ENCODE measurements at regions not wholly inside any gene's neighbourhood (a gene's known extent, or its start where the extent isn't known, plus 50 kb on each side); places are given as distances from the start of the nearest gene placed in this dataset.

DNA sequence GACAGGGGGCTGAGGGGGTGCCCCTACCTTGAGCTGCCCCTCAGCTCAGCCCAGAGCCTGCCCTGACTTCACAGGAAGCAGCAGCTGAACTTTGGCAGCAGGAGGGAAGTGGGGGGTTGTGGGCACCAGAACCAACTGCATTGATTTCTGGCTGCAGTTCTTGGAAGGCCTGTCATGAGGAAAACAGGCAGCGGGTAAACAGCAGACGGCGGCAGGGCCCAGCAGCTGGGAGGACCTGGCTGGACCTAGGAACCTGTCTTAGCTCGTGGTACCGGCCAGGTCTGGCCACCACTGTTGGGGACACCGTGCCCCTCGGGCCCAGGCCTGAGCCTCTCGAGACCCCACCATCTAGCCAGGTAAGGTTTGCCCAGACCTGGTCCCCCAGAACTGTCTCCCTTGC lies 154.2 kb upstream of the MYL2 start:
- no peak for ATAC-seq
- no peaks in the 10 kb centered on the region for H3K27me3 ChIP-seq (ENCODE audit: insufficient read depth, low read length)
- no peak for DNase-seq (ENCODE audit: low read depth, low spot score)
- no peaks in the 10 kb centered on the region for H3K79me2 ChIP-seq (ENCODE audit: insufficient read depth, low read length)
- BruUV-seq (replicated peaks), result no TSS peak
- no peak overlapping the region for H3K4me2 ChIP-seq (ENCODE audit: low read length)
- H3K4me3 ChIP-seq (replicated peaks in 1 of 2; ENCODE audit: low read depth in 1 of 2, low read length in 2 of 2), result no peak overlapping the region
- H3K9ac ChIP-seq (ENCODE audit: low read length), result no peak overlapping the region
- H3K4me1 ChIP-seq (ENCODE audit: control insufficient read depth in 1 of 2, insufficient read depth in 2 of 2, low read length in 2 of 2), result no peaks in the 10 kb centered on the region
- H3K9me3 ChIP-seq (ENCODE audit: control insufficient read depth in 1 of 2, insufficient read depth in 1 of 2, low read depth in 1 of 2, low read length in 2 of 2), result no peaks in the 10 kb centered on the region
- H3K9me2 ChIP-seq (ENCODE audit: insufficient read depth), result no peaks in the 10 kb centered on the region
- no peak for TF ChIP-seq RAD21 (IDR thresholded peaks at IDR 0.05; ENCODE audit: low read depth)
- TF ChIP-seq, protein P1, sequence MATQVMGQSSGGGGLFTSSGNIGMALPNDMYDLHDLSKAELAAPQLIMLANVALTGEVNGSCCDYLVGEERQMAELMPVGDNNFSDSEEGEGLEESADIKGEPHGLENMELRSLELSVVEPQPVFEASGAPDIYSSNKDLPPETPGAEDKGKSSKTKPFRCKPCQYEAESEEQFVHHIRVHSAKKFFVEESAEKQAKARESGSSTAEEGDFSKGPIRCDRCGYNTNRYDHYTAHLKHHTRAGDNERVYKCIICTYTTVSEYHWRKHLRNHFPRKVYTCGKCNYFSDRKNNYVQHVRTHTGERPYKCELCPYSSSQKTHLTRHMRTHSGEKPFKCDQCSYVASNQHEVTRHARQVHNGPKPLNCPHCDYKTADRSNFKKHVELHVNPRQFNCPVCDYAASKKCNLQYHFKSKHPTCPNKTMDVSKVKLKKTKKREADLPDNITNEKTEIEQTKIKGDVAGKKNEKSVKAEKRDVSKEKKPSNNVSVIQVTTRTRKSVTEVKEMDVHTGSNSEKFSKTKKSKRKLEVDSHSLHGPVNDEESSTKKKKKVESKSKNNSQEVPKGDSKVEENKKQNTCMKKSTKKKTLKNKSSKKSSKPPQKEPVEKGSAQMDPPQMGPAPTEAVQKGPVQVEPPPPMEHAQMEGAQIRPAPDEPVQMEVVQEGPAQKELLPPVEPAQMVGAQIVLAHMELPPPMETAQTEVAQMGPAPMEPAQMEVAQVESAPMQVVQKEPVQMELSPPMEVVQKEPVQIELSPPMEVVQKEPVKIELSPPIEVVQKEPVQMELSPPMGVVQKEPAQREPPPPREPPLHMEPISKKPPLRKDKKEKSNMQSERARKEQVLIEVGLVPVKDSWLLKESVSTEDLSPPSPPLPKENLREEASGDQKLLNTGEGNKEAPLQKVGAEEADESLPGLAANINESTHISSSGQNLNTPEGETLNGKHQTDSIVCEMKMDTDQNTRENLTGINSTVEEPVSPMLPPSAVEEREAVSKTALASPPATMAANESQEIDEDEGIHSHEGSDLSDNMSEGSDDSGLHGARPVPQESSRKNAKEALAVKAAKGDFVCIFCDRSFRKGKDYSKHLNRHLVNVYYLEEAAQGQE (IDR thresholded peaks at IDR 0.05; ENCODE audit: low read depth), result no peak
- TF ChIP-seq YY1 (IDR thresholded peaks at IDR 0.05; ENCODE audit: extremely low read depth, insufficient replicate concordance, low read depth, low read length), result no peak
- no peak for TF ChIP-seq TCF7L2 (IDR thresholded peaks at IDR 0.05; ENCODE audit: borderline replicate concordance, extremely low read depth, insufficient read depth, insufficient read length)
- TF ChIP-seq ZNF274 (IDR thresholded peaks at IDR 0.05; ENCODE audit: low read depth, low read length), result no peak
- TF ChIP-seq SRF (IDR thresholded peaks at IDR 0.05; ENCODE audit: low read depth), result no peak
- no peak for TF ChIP-seq CEBPB (IDR thresholded peaks at IDR 0.05; ENCODE audit: low read depth)
- TF ChIP-seq, protein P2, sequence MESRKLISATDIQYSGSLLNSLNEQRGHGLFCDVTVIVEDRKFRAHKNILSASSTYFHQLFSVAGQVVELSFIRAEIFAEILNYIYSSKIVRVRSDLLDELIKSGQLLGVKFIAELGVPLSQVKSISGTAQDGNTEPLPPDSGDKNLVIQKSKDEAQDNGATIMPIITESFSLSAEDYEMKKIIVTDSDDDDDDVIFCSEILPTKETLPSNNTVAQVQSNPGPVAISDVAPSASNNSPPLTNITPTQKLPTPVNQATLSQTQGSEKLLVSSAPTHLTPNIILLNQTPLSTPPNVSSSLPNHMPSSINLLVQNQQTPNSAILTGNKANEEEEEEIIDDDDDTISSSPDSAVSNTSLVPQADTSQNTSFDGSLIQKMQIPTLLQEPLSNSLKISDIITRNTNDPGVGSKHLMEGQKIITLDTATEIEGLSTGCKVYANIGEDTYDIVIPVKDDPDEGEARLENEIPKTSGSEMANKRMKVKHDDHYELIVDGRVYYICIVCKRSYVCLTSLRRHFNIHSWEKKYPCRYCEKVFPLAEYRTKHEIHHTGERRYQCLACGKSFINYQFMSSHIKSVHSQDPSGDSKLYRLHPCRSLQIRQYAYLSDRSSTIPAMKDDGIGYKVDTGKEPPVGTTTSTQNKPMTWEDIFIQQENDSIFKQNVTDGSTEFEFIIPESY (IDR thresholded peaks at IDR 0.05; ENCODE audit: extremely low read depth, insufficient replicate concordance, low read length), result no peak
- TF ChIP-seq ZFX (IDR thresholded peaks at IDR 0.05), result no peak
- no peak for TF ChIP-seq EZH2 (IDR thresholded peaks at IDR 0.05)
- TF ChIP-seq, protein P3, sequence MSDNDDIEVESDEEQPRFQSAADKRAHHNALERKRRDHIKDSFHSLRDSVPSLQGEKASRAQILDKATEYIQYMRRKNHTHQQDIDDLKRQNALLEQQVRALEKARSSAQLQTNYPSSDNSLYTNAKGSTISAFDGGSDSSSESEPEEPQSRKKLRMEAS (IDR thresholded peaks at IDR 0.05), result no peak
- TF ChIP-seq POLR2A (IDR thresholded peaks at IDR 0.05; ENCODE audit: borderline replicate concordance, extremely low read depth, insufficient read depth, insufficient read length), result no peak
- TF ChIP-seq JUND (IDR thresholded peaks at IDR 0.05), result no peak
- no peak for TF ChIP-seq EGR1 (IDR thresholded peaks at IDR 0.05; ENCODE audit: low read depth)
- TF ChIP-seq SP1 (IDR thresholded peaks at IDR 0.05; ENCODE audit: low read depth), result no peak
- no peak overlapping the region for H2AFZ ChIP-seq (ENCODE audit: low read depth, low read length, poor library complexity, severe bottlenecking)
- intact Hi-C loops (cut with micrococcal nuclease), result no loop called here
- ChIA-PET CTCF (no interaction called here), RAD21 (ENCODE audit: low non-redundant PET in 1 of 2, low total read pairs in 2 of 2, uncharacterized antibody in 2 of 2, unreplicated experiment in 2 of 2) (no interaction called here), POLR2A (no interaction called here)
- no peaks in the 10 kb centered on the region for H4K20me1 ChIP-seq (ENCODE audit: insufficient read depth)
- H3K27ac ChIP-seq (ENCODE audit: low read depth, low read length), result no peak overlapping the region
- no peaks in the 10 kb centered on the region for H3K36me3 ChIP-seq (ENCODE audit: control insufficient read depth in 1 of 2, insufficient read depth in 2 of 2, low read length in 2 of 2)
